ENCODE measurements at regions not wholly inside any gene's neighbourhood (a gene's known extent, or its start where the extent isn't known, plus 50 kb on each side); places are given as distances from the start of the nearest gene placed in this dataset.

- Histone ChIP-seq H3K79me2 (ENCODE audit: insufficient read depth, low read depth, low read length) (no peaks in the 10 kb centered on the region), H3K4me2 (ENCODE audit: low read length) (no peak overlapping the region), H3K9me2 (ENCODE audit: insufficient read depth, low read length) (no peaks in the 10 kb centered on the region), H4K20me1 (ENCODE audit: insufficient read depth, low read length) (no peaks in the 10 kb centered on the region), H3K27ac (ENCODE audit: low read depth, low read length, poor library complexity, severe bottlenecking) (no peak overlapping the region), H3K4me3 (ENCODE audit: low read depth, low read length, poor library complexity, severe bottlenecking) (no peak overlapping the region), H3K4me1 (ENCODE audit: insufficient read depth, low read length, poor library complexity, severe bottlenecking) (no peaks in the 10 kb centered on the region), H3K36me3 (ENCODE audit: insufficient read depth, low read length) (no peaks in the 10 kb centered on the region), H2AFZ (ENCODE audit: low read length) (no peak overlapping the region), H3K9me3 (ENCODE audit: low read length) (no peaks in the 10 kb centered on the region)
- no TSS peak for BruUV-seq (replicated peaks)
- no peak for DNase-seq (ENCODE audit: low spot score)
- TF ChIP-seq EZH2phosphoT487 (IDR thresholded peaks at IDR 0.05; ENCODE audit: borderline replicate concordance, low read depth, low read length) = no peak
- TF ChIP-seq, protein P1, sequence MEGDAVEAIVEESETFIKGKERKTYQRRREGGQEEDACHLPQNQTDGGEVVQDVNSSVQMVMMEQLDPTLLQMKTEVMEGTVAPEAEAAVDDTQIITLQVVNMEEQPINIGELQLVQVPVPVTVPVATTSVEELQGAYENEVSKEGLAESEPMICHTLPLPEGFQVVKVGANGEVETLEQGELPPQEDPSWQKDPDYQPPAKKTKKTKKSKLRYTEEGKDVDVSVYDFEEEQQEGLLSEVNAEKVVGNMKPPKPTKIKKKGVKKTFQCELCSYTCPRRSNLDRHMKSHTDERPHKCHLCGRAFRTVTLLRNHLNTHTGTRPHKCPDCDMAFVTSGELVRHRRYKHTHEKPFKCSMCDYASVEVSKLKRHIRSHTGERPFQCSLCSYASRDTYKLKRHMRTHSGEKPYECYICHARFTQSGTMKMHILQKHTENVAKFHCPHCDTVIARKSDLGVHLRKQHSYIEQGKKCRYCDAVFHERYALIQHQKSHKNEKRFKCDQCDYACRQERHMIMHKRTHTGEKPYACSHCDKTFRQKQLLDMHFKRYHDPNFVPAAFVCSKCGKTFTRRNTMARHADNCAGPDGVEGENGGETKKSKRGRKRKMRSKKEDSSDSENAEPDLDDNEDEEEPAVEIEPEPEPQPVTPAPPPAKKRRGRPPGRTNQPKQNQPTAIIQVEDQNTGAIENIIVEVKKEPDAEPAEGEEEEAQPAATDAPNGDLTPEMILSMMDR (conservative IDR thresholded peaks at IDR 0.05; ENCODE audit: low read length) = no peak
- intact Hi-C loops (cut with micrococcal nuclease; ENCODE audit: unreplicated experiment) = no loop called here
- ChIA-PET POLR2A (interaction anchor here (0.6 kb wide), 1 partner anchor 755 kb away, joined by 4 read pairs; no protein-coding TSS in a partner anchor), CTCF (ENCODE audit: unreplicated experiment) (no interaction called here)
Measured at GRCh38 chr15:62983956-62984355, 58.6 kb upstream of the TPM1 start.

GRCh38 chr15:62985768-62986167, 56.8 kb upstream of the TPM1 start:
- intact Hi-C loops (cut with micrococcal nuclease; ENCODE audit: unreplicated experiment) = no loop called here
- Histone ChIP-seq H3K27ac (ENCODE audit: low read depth, low read length, poor library complexity, severe bottlenecking) (no peak overlapping the region), H3K4me3 (ENCODE audit: low read depth, low read length, poor library complexity, severe bottlenecking) (no peak overlapping the region), H3K9me2 (ENCODE audit: insufficient read depth, low read length) (no peaks in the 10 kb centered on the region), H3K4me2 (ENCODE audit: low read length) (no peak overlapping the region), H2AFZ (ENCODE audit: low read length) (no peak overlapping the region), H3K36me3 (ENCODE audit: insufficient read depth, low read length) (no peaks in the 10 kb centered on the region), H3K9me3 (ENCODE audit: low read length) (no peaks in the 10 kb centered on the region), H4K20me1 (ENCODE audit: insufficient read depth, low read length) (no peaks in the 10 kb centered on the region), H3K4me1 (ENCODE audit: insufficient read depth, low read length, poor library complexity, severe bottlenecking) (no peaks in the 10 kb centered on the region), H3K79me2 (ENCODE audit: insufficient read depth, low read depth, low read length) (no peaks in the 10 kb centered on the region)
- BruUV-seq (replicated peaks) = no TSS peak
- CTCF ChIA-PET (ENCODE audit: unreplicated experiment) = no interaction called here
- POLR2A ChIA-PET = no interaction called here
- TF ChIP-seq EZH2phosphoT487 (IDR thresholded peaks at IDR 0.05; ENCODE audit: borderline replicate concordance, low read depth, low read length) = no peak
- TF ChIP-seq, protein P1 (conservative IDR thresholded peaks at IDR 0.05; ENCODE audit: low read length) = no peak
- DNase-seq (ENCODE audit: low spot score) = no peak

GRCh38 chr15:62986948-62987347, 55.6 kb upstream of the TPM1 start:
- no TSS peak for BruUV-seq (replicated peaks)
- intact Hi-C loops (cut with micrococcal nuclease; ENCODE audit: unreplicated experiment) = no loop called here
- TF ChIP-seq, protein P1 (conservative IDR thresholded peaks at IDR 0.05; ENCODE audit: low read length) = no peak
- no peak for TF ChIP-seq EZH2phosphoT487 (IDR thresholded peaks at IDR 0.05; ENCODE audit: borderline replicate concordance, low read depth, low read length)

More at GRCh38 chr15:62986948-62987347, 55.6 kb upstream of the TPM1 start:
- ChIA-PET CTCF (ENCODE audit: unreplicated experiment) (no interaction called here), POLR2A (interaction anchor here (0.6 kb wide), 1 partner anchor 1139 kb away, joined by 7 read pairs; no protein-coding TSS in a partner anchor)
- no peaks in the 10 kb centered on the region for H3K79me2 ChIP-seq (ENCODE audit: insufficient read depth, low read depth, low read length)
- H3K4me3 ChIP-seq (ENCODE audit: low read depth, low read length, poor library complexity, severe bottlenecking) = no peak overlapping the region
- H3K4me1 ChIP-seq (ENCODE audit: insufficient read depth, low read length, poor library complexity, severe bottlenecking) = no peaks in the 10 kb centered on the region
- H2AFZ ChIP-seq (ENCODE audit: low read length) = no peak overlapping the region
- no peaks in the 10 kb centered on the region for H3K9me3 ChIP-seq (ENCODE audit: low read length)
- no peak for DNase-seq (ENCODE audit: low spot score)
- no peak overlapping the region for H3K4me2 ChIP-seq (ENCODE audit: low read length)
- no peak overlapping the region for H3K27ac ChIP-seq (ENCODE audit: low read depth, low read length, poor library complexity, severe bottlenecking)
- H3K36me3 ChIP-seq (ENCODE audit: insufficient read depth, low read length) = no peaks in the 10 kb centered on the region
- no peaks in the 10 kb centered on the region for H3K9me2 ChIP-seq (ENCODE audit: insufficient read depth, low read length)
- H4K20me1 ChIP-seq (ENCODE audit: insufficient read depth, low read length) = no peaks in the 10 kb centered on the region
